ENCODE measurements at regions not wholly inside any gene's neighbourhood (a gene's known extent, or its start where the extent isn't known, plus 50 kb on each side); places are given as distances from the start of the nearest gene placed in this dataset.

DNA sequence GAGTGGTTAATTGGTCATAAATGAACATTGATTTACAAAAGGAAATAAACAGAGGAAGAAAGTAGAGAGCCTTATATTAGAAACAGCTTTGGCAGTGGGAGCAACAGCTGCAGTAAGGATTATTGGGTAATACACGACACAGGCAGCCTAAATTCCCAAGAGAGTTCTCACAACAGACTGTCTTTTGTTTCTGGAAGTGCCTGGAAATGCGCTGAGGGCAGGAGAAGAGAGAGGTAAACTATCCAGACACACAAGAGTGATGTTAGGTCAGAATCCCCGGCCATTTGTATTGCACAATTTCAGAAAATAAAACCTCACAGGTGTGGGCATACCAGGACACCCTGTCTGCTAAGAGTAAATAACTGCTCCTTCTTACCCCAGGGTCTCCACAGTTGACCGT is 450.4 kb upstream of the CTNND2 start:
- DNase-seq (ENCODE audit: low spot score) = no peak

DNA sequence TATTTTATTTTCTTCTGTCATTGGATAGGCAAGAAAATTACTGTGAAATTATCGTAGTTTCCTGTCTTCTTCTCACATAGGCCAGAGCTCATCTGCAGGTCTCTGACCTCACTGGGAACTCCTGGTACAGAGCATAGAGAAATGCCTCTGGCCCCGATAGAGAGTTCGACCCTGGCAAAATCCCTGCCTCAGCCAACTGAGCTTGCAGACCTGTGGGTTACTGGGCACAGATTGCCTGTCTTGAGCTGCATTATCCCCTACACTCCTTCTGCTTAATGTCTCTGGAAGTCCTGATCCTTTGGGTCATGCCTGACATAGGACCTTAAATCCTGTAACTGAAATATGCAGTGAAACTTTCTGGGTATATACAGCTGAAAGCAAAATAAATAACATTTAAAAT is 439.3 kb upstream of the CTNND2 start:
- no peak for DNase-seq (ENCODE audit: low spot score)

GRCh38 chr5:12335938-12336337 is 431.7 kb upstream of the CTNND2 start:
- no peak for DNase-seq (ENCODE audit: low spot score)

- DNase-seq (ENCODE audit: low spot score) = no peak
Measured at GRCh38 chr5:12332480-12332879, 428.2 kb upstream of the CTNND2 start.

GRCh38 chr5:12330993-12331588 is 426.8 kb upstream of the CTNND2 start:
- no peak for DNase-seq (ENCODE audit: low spot score)

- no peak for DNase-seq (ENCODE audit: low spot score)
Measured at GRCh38 chr5:12330381-12330780, 426.1 kb upstream of the CTNND2 start.

DNA sequence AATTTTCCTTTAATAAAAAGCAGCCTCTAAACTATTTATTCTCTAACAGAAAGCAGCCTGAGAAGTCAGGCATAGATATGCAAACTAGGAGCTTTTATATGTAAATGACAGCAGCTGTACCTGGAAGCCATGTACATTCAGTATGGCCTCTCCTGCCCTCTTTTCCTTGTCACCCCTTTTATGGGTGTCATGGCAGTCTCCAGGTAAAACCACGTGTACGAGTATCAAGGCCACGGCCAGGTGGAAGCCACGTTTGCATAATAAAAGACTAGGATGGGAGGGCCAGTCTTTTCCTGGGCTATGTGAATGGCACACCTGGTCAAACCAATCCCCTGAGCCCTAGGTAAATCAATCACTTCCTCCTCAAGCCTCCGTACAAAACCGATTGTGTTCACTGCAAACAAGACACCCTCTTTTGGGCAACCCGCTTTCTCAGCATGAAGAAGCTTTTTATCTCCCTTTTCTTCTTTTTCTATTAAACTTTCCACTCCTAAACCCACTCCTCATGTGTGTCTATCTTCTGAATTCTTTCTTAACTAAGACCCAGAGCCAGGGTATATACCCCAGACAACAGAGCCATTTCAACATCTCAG is 419.5 kb upstream of the CTNND2 start:
- no peak for DNase-seq (ENCODE audit: low spot score)

DNA sequence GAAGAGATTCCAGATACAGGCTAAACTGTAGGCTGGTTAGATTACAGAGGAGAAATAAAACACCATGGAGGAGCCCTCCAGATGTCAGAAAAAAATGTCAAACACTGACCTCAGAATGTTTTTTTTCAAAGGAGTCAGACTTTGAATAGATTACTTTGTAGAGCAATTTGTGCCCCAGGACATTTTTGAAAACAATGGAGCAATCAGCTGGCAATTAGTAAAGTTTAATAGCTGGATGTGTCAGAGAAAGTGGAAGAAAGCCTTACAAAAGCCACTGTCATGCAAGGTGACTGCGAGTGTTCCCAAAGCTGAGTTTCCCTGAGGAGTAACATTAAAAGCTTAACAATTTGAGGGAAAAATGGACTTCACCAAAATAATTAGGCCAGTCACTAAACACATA is 417.8 kb upstream of the CTNND2 start:
- DNase-seq (ENCODE audit: low spot score) = no peak

GRCh38 chr5:12320331-12320730 is 416.1 kb upstream of the CTNND2 start:
- no peak for DNase-seq (ENCODE audit: low spot score)

DNA sequence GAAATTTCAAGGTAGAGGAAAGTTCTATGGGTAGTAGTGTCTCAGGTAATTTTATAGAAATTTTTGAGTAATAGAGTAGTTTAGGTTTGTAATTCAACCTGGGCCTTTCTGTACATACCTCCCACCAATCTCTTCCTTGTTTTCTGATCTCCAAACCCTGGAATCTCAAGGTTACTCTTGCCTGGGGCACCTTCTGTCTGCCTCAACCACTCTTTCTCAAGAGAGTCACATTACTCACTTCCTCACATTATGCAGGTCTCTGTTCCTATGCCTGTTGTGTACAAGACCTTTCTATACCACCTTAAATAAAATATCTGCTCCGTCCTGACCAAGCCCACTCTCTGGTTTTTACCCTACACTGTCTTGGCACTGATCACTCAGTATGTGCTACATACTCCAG is 412.6 kb upstream of the CTNND2 start:
- DNase-seq (ENCODE audit: low spot score) = no peak

DNA sequence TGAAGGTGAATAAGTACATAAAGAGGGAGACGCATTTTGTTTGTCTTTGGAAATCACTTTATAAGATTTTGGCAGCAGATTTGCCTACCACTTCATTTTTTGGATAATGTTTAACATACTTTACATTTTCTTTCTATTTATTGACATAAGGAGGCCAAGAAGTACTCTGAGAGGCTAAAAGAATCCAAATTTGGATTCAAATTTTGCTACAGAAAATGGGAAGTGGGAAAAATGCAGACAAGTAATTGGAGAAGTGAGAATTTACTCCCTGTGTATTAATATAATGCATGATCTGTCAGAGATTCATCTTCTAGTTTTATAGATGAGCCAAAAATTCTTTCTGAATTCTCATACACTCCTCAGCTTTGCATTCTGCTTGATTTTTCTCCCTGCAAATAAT is 411.2 kb upstream of the CTNND2 start:
- no peak for DNase-seq (ENCODE audit: low spot score)

DNA sequence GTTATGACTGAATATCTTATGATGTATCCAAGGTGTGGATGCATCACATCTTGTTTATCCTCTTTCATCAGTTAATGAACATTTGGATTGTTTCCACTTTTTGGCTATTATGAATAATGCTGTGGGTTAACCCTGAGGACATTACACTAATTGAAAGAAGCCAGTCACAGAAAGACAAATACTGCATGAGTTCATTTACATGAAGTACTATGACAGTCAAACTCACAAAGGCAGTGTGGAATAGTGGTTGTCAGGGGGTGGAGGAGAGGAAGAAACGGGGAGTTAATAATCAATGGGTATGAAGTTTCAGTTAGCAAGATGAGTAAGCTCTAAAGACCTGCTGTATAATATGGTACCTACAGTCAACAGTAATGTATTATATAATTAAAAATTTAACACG is 409.4 kb upstream of the CTNND2 start:
- no peak for DNase-seq (ENCODE audit: low spot score)

DNA sequence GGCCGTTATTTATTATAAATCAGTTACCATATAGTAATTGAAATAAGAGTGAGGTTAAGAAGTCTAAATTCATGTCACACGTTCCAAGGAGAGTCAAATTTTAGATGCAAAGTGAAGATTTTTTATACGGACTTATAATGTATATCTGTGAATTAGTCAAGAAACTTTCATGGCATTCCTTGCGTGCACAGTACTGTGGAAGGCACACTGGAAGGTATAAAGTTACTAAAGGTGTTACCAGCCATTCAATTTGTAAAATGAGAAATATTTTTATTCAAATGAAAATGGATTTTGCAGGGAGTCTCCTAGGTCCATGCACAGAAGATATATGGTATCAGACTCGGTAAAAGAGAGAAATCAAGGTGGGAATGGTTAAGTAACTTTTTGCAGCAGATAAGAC is 408.1 kb upstream of the CTNND2 start:
- no peak for DNase-seq (ENCODE audit: low spot score)

DNA sequence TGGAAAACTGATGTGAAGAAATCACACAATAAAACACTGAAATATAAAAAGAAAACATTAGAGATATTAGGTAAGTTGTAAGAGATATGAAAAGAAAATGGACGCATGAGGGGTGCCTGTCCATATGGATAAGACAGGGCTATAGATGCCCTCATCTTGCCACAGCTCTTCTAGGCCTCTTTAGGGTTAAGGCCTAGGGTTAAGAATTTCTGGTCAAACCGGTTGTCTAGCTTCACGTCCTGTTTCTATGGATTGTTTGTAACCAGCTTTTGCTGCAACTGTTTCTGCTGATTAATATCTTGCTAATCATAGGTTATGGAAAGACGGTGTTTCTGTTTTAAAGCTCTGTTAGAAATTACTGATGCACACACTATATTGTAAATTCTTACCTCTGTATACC is 389.9 kb upstream of the CTNND2 start:
- no peak for DNase-seq (ENCODE audit: low spot score)

DNA sequence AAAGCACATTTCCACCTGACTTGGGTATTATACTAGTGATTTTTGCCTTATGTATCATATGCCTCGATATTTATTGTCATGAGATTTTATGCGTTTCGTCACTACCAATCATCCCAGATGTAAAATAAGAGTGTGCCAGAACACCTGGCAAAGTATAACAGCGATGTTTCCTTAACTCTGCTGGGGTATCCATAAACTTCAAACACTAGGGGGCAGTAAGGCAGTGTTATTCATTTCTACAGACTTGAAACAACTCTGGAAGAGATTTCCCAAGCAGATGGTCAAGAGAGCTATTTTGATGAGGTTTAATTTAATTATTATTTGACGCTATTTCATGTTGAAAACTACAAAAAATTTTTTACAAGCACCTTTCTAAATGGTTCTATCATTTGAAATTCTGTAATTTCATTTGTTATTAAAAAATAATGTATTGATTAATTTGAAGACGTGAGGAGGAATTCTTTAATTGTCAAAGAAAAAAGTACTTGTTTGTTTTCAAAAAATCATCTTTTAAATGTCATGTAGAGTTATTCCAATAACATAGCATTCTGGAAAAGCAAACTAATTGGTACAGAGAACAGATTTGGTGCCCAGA is 388.5 kb upstream of the CTNND2 start:
- DNase-seq (ENCODE audit: low spot score) = no peak

DNA sequence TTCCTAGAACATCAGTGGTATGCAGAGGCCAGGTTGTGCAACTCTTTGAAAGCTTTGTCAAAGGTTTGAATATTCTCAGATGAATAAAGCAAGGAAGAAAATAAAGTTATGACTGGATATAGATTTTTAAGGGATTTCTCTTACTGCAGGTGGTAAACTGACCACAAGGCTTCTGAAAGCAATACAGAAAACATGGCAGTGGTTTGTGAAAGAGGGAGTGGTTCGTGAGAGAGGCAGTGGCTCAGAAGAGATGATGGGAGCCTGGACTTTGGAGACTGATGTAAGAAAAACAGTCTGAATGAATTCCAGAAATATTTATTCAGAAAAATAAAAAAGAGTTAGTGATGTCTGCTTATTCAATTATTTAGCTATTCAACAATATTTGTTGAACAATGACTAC is 380.4 kb upstream of the CTNND2 start:
- DNase-seq (ENCODE audit: low spot score) = no peak

GRCh38 chr5:12277504-12278192 is 373.4 kb upstream of the CTNND2 start:
- no peak for DNase-seq (ENCODE audit: low spot score)

- no peak for DNase-seq (ENCODE audit: low spot score)
Measured at GRCh38 chr5:12274236-12274635, 370.0 kb upstream of the CTNND2 start.

GRCh38 chr5:12272389-12272788 is 368.1 kb upstream of the CTNND2 start:
- no peak for DNase-seq (ENCODE audit: low spot score)

DNA sequence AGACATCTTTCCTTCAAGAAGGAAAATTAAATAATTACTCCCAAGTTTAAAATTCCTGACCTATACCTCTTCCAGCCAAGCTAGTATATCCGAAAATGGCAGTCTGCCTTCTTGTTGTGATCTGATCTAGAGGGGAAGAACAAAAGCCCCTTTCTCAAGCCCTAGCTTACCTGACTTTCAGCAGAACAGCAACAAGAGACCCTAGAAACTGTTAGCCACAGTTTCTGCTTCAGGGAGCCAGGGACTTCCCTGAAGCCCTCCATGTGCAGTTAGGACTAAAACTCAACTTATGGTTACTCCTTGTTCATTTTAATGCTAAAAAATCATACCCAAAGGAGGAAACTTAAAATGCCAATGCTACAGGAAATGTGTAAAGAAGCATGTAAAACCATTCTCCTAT is 366.7 kb upstream of the CTNND2 start:
- no peak for DNase-seq (ENCODE audit: low spot score)

DNA sequence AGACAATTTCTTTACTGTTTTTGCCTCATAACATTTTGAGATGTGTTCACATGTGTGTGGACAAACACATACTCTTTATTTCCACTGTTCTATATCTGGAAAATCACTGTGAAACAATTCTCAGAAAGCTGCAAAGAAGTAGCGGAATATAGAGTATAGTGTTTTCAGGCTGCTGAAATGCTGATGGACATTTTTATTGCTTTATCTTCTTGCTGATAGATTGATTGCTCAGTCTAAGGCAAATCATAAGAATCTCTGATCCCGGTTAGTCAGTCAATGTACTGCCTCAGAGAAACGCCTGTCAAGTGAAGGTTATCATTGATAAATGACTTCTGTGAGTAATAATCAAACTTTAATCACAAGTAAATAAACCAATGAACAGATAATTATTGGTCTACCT is 364.9 kb upstream of the CTNND2 start:
- no peak for DNase-seq (ENCODE audit: low spot score)

DNA sequence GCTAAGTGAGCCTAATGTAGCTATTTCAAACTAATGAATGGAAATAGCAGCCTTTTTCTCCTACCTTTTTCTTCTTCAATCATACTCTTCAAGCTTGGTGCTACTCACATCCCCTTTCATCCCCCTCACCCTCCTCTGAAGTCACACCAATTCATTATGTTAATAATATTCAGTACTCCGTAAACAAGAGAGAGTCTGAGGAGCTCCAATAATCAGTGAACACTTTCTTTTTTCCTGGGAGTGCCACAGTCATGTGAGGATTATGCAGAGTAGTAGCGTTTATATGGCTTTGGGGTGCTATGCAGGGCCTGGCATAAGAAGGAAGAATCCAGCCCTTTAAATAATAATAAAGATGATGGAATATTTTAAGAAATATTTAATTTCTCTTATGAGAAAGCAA is 354.3 kb upstream of the CTNND2 start:
- no peak for DNase-seq (ENCODE audit: low spot score)

- no peak for DNase-seq (ENCODE audit: low spot score)
Measured at GRCh38 chr5:12250454-12250853, 346.2 kb upstream of the CTNND2 start.

All from mucosa of gallbladder (tissue), 1 donor.